H9 (cell line): ENCODE measurements at regions not wholly inside any gene's neighbourhood (a gene's known extent, or its start where the extent isn't known, plus 50 kb on each side); places are given as distances from the start of the nearest gene placed in this dataset.

Experiments
- DNase-seq: peaks from one replicate; pipeline ENCODE4 v3.0.0-alpha.2; 2017
- H2AFZ ChIP-seq: one replicate; pipeline ENCODE4 v1.6.1; 2013; ENCODE audit warnings: mild to moderate bottlenecking, low read length, control low read depth, moderate library complexity
- H2AK5ac ChIP-seq: 2 replicates; pipeline ENCODE4 v1.6.1; 2013; ENCODE audit warnings: low read length, control low read depth, mixed read lengths; ENCODE audit not compliant: insufficient read length
- H2BK120ac ChIP-seq: one replicate; pipeline ENCODE4 v1.6.1; 2013; ENCODE audit warnings: low read depth, mild to moderate bottlenecking, low read length, control low read depth, inconsistent platforms; ENCODE audit not compliant: poor library complexity, severe bottlenecking
- H2BK12ac ChIP-seq: 2 replicates; pipeline ENCODE4 v1.6.1; 2013; ENCODE audit warnings: low read length, control low read depth, mixed read lengths, low read depth; ENCODE audit not compliant: insufficient read length
- H2BK15ac ChIP-seq: 2 replicates; pipeline ENCODE4 v1.6.1; 2013; ENCODE audit warnings: low read depth, low read length, control low read depth
- H2BK20ac ChIP-seq: one replicate; pipeline ENCODE4 v1.6.1; 2013; ENCODE audit warnings: low read depth, mild to moderate bottlenecking, low read length, control low read depth, inconsistent platforms; ENCODE audit not compliant: poor library complexity, severe bottlenecking
- H2BK5ac ChIP-seq: 2 replicates; pipeline ENCODE4 v1.6.1; 2013; ENCODE audit warnings: low read length, control low read depth, mixed read lengths; ENCODE audit not compliant: insufficient read length
- H3K14ac ChIP-seq: 2 replicates; pipeline ENCODE4 v1.6.1; 2013; ENCODE audit warnings: low read length, control low read depth; ENCODE audit not compliant: insufficient read depth
- H3K18ac ChIP-seq: 2 replicates; pipeline ENCODE4 v1.6.1; 2013; ENCODE audit warnings: low read depth, mild to moderate bottlenecking, mixed read lengths, low read length, control low read depth; ENCODE audit not compliant: insufficient read length
- H3K23ac ChIP-seq: 2 replicates; pipeline ENCODE4 v1.6.1; 2013; ENCODE audit warnings: low read length, control low read depth, mixed read lengths, low read depth; ENCODE audit not compliant: insufficient read length
- H3K23me2 ChIP-seq: 2 replicates; pipeline ENCODE4 v1.6.1; 2013; ENCODE audit warnings: low read depth, mild to moderate bottlenecking, mixed read lengths, low read length, control low read depth; ENCODE audit not compliant: insufficient read length, poor library complexity, severe bottlenecking
- H3K27ac ChIP-seq: 2 replicates; pipeline ENCODE4 v1.5.1; 2013; ENCODE audit warnings: low read length, control low read depth, mixed read lengths, low read depth; ENCODE audit not compliant: insufficient read length
- H3K27me3 ChIP-seq: 2 replicates; pipeline ENCODE4 v1.6.1; 2013; ENCODE audit warnings: low read length, control low read depth, inconsistent platforms; ENCODE audit not compliant: insufficient read depth
- H3K4ac ChIP-seq: 2 replicates; pipeline ENCODE4 v1.6.1; 2013; ENCODE audit warnings: low read depth, mild to moderate bottlenecking, control low read depth, inconsistent platforms, low read length, moderate library complexity
- H3K4me1 ChIP-seq: 2 replicates; pipeline ENCODE4 v1.6.1; 2013; ENCODE audit warnings: low read length, control low read depth, inconsistent platforms; ENCODE audit not compliant: insufficient read depth
- H3K4me2 ChIP-seq: 2 replicates; pipeline ENCODE4 v1.6.1; 2013; ENCODE audit warnings: low read length, control low read depth, mixed read lengths; ENCODE audit not compliant: insufficient read length, insufficient read depth
- H3K56ac ChIP-seq: 2 replicates; pipeline ENCODE4 v1.6.1; 2013; ENCODE audit warnings: low read depth, mild to moderate bottlenecking, mixed read lengths, low read length, control low read depth; ENCODE audit not compliant: insufficient read length
- H3K79me1 ChIP-seq: 2 replicates; pipeline ENCODE4 v1.6.1; 2013; ENCODE audit warnings: low read depth, mild to moderate bottlenecking, moderate library complexity, low read length, control low read depth, inconsistent platforms; ENCODE audit not compliant: insufficient read depth, poor library complexity, severe bottlenecking
- H3K79me2 ChIP-seq: 2 replicates; pipeline ENCODE4 v1.6.1; 2013; ENCODE audit warnings: low read length, control low read depth, inconsistent platforms; ENCODE audit not compliant: insufficient read depth
- H3K9ac ChIP-seq: 2 replicates; pipeline ENCODE4 v1.6.1; 2013; ENCODE audit warnings: low read length, control low read depth, mixed read lengths; ENCODE audit not compliant: insufficient read length; ENCODE audit errors: extremely low read depth
- H3K9me3 ChIP-seq: one replicate; pipeline ENCODE4 v1.6.1; 2013; ENCODE audit warnings: low read depth, low read length, inconsistent platforms; ENCODE audit not compliant: control insufficient read depth
- H3T11ph ChIP-seq: one replicate; pipeline ENCODE4 v1.6.1; 2013; ENCODE audit warnings: mild to moderate bottlenecking, low read length, control low read depth, inconsistent platforms
- H4K20me1 ChIP-seq: one replicate; pipeline ENCODE4 v1.6.1; 2013; ENCODE audit not compliant: control insufficient read depth, insufficient read length, insufficient read depth
- H4K5ac ChIP-seq: 2 replicates; pipeline ENCODE4 v1.6.1; 2013; ENCODE audit warnings: low read depth, mild to moderate bottlenecking, mixed read lengths, low read length, control low read depth; ENCODE audit not compliant: insufficient read length
- H4K8ac ChIP-seq: replicated peaks from 2 replicates; pipeline ENCODE4 v1.6.1; 2013; ENCODE audit warnings: low read length, control low read depth, mixed read lengths, low read depth; ENCODE audit not compliant: insufficient read length
- H4K91ac ChIP-seq: 2 replicates; pipeline ENCODE4 v1.6.1; 2013; ENCODE audit warnings: low read depth, mild to moderate bottlenecking, moderate library complexity, mixed read lengths, low read length, control low read depth; ENCODE audit not compliant: insufficient read length
- H3K27ac Mint-ChIP-seq, 3 experiments: 2 replicates in 2 of 3; 3 replicates in 1 of 3; pipeline ENCODE4 v1.8.0; 2020 to 2021; ENCODE audit warnings: mixed read lengths in 3 of 3, mild to moderate bottlenecking in 1 of 3, moderate library complexity in 1 of 3
- H3K27me3 Mint-ChIP-seq: 2 replicates; pipeline ENCODE4 v1.8.0; 2021; ENCODE audit warnings: low read depth, mild to moderate bottlenecking, moderate library complexity, mixed read lengths
- H3K36me3 Mint-ChIP-seq, 3 experiments: 2 replicates in 2 of 3; 3 replicates in 1 of 3; pipeline ENCODE4 v1.8.0; 2020 to 2021; ENCODE audit warnings: low read depth in 3 of 3, mixed read lengths in 3 of 3; ENCODE audit not compliant: insufficient read depth in 1 of 3
- H3K4me1 Mint-ChIP-seq, 2 experiments: 2 replicates each; pipeline ENCODE4 v1.8.0; 2020; ENCODE audit warnings: mixed read lengths in 2 of 2
- H3K4me3 Mint-ChIP-seq, 2 experiments: 2 replicates in 1 of 2; 3 replicates in 1 of 2; pipeline ENCODE4 v1.8.0; 2020 to 2021; ENCODE audit warnings: mild to moderate bottlenecking in 2 of 2, mixed read lengths in 2 of 2, moderate library complexity in 1 of 2
- H3K9me3 Mint-ChIP-seq, 2 experiments: 2 replicates in 1 of 2; 3 replicates in 1 of 2; pipeline ENCODE4 v1.8.0; 2020; ENCODE audit warnings: mild to moderate bottlenecking in 2 of 2, mixed read lengths in 2 of 2, moderate library complexity in 1 of 2
- TF ChIP-seq, protein P1 (sequence below): fragments of 200-600 bp; sonication (generic); conservative IDR thresholded peaks from 3 replicates; pipeline ENCODE4 v1.8.0; 2021; ENCODE audit warnings: antibody characterized with exemption, mild to moderate bottlenecking

DNA sequence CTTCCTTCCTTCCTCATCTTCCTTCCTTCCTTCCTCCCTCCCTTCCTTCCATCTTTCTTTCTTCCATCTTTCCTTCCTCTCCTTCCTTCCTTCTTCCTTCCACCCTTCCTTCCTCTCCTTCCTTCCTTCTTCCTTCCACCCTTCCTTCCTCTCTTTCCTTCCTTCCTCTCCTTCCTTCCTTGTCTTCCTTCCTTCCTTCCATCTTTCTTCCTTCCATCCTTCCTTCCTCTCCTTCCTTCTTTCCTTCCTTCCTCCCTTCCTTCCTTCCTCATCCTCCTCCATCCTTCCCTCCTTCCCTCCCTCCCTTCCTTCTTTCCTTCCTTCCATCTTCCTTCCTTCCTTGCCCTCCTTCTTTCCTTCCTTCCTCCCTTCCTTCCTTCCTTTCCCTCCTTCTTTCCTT, 361.4 kb upstream of the TSHZ2 start:
- H2AK5ac ChIP-seq: no peak overlapping the region
- no peak overlapping the region for H3K4me2 ChIP-seq
- no peak overlapping the region for H2BK12ac ChIP-seq
- peaks cover 4% of the 10 kb centered on the region; the same call in 1 of the 2 replicates for H3K27me3 Mint-ChIP-seq
- H3K79me1 ChIP-seq: no peaks in the 10 kb centered on the region
- H3K36me3 Mint-ChIP-seq: no peaks in the 10 kb centered on the region
- H4K8ac ChIP-seq: no peak overlapping the region
- TF ChIP-seq, protein P1, sequence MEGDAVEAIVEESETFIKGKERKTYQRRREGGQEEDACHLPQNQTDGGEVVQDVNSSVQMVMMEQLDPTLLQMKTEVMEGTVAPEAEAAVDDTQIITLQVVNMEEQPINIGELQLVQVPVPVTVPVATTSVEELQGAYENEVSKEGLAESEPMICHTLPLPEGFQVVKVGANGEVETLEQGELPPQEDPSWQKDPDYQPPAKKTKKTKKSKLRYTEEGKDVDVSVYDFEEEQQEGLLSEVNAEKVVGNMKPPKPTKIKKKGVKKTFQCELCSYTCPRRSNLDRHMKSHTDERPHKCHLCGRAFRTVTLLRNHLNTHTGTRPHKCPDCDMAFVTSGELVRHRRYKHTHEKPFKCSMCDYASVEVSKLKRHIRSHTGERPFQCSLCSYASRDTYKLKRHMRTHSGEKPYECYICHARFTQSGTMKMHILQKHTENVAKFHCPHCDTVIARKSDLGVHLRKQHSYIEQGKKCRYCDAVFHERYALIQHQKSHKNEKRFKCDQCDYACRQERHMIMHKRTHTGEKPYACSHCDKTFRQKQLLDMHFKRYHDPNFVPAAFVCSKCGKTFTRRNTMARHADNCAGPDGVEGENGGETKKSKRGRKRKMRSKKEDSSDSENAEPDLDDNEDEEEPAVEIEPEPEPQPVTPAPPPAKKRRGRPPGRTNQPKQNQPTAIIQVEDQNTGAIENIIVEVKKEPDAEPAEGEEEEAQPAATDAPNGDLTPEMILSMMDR: no peak
- H3K56ac ChIP-seq: no peak overlapping the region
- H3K9ac ChIP-seq: no peak overlapping the region
- H3K27ac ChIP-seq: no peak overlapping the region
- no peaks in the 10 kb centered on the region for H3K79me2 ChIP-seq
- no peak overlapping the region for H2AFZ ChIP-seq
- no peak overlapping the region for H3K4ac ChIP-seq
- no peaks in the 10 kb centered on the region for H3K4me1 ChIP-seq
- no peak overlapping the region for H4K5ac ChIP-seq
- no peak for DNase-seq
- H2BK5ac ChIP-seq: no peak overlapping the region
- no peak overlapping the region for H3K27ac Mint-ChIP-seq
- H3K14ac ChIP-seq: no peak overlapping the region
- H3K27me3 ChIP-seq: no peaks in the 10 kb centered on the region
- H3K4me1 Mint-ChIP-seq: peaks cover 2 to 3% of the 10 kb centered on the region in 2 experiments; a peak in 2 of 4 replicates
- H3K23ac ChIP-seq: no peak overlapping the region
- H3K23me2 ChIP-seq: no peaks in the 10 kb centered on the region
- no peak overlapping the region for H4K91ac ChIP-seq
- H3K9me3 ChIP-seq: no peaks in the 10 kb centered on the region
- H2BK120ac ChIP-seq: no peak overlapping the region
- H3T11ph ChIP-seq: no peak overlapping the region
- no peaks in the 10 kb centered on the region for H4K20me1 ChIP-seq
- H3K9me3 Mint-ChIP-seq: peaks cover 0 to 7% of the 10 kb centered on the region in 2 experiments; a peak in 3 of 5 replicates
- no peak overlapping the region for H3K4me3 Mint-ChIP-seq
- no peak overlapping the region for H2BK15ac ChIP-seq
- H3K18ac ChIP-seq: no peak overlapping the region
- H2BK20ac ChIP-seq: no peak overlapping the region
